ENCODE measurements at regions not wholly inside any gene's neighbourhood (a gene's known extent, or its start where the extent isn't known, plus 50 kb on each side); places are given as distances from the start of the nearest gene placed in this dataset.

- H3K9me2 ChIP-seq = no peaks in the 10 kb centered on the region
Measured at GRCh38 chr10:128530946-128531345, 404.7 kb upstream of the MKI67 start.

DNA sequence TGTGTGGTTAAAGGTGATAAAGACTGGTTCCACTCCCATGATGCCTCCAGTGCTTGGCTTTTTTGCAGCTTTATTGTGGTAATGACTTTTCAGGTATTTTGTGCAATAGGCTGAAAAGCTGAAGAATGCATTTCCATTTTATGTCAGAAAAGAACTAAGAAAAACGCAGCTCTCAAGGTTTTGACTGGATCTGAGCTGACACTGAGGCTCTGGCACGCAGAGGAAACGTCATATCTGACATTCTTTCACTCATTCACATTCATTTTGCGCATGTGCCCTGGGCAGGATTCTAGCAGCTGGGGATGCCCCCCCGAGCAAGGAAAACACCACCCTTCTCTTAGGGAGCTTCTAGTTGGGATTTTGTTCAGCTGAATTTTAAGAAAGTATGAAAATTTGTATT is 408.5 kb upstream of the MKI67 start:
- H3K9me2 ChIP-seq = no peaks in the 10 kb centered on the region
- H3K4me3 ChIP-seq (ENCODE audit: low read depth in 2 of 2, low read length in 1 of 2) = no peak overlapping the region
- no peak for DNase-seq
- H3F3A ChIP-seq (replicated peaks; ENCODE audit: insufficient read depth) = no peaks in the 10 kb centered on the region
- POLR2A ChIA-PET = no interaction called here
- H3K27ac ChIP-seq (ENCODE audit: low read depth in 2 of 2, low read length in 1 of 2) = no peak overlapping the region
- no peaks in the 10 kb centered on the region for H3K27me3 ChIP-seq (ENCODE audit: insufficient read depth)
- no peaks in the 10 kb centered on the region for H4K20me1 ChIP-seq (ENCODE audit: insufficient read depth)
- TF ChIP-seq EP300 (IDR thresholded peaks at IDR 0.05; ENCODE audit: borderline replicate concordance in 1 of 2, low read depth in 1 of 2, low read length in 1 of 2) (no peak), FOXJ3 (CRISPR knock-in tag; IDR thresholded peaks at IDR 0.05) (no peak), NRF1 (IDR thresholded peaks at IDR 0.05; ENCODE audit: low read depth, low read length) (no peak), TCF12 (IDR thresholded peaks at IDR 0.05) (no peak), NFIC (IDR thresholded peaks at IDR 0.05; ENCODE audit: borderline replicate concordance) (no peak), GATA2 (CRISPR knock-in tag; IDR thresholded peaks at IDR 0.05) (no peak), MAX (IDR thresholded peaks at IDR 0.05; ENCODE audit: low read depth) (no peak), SIN3A (IDR thresholded peaks at IDR 0.05; ENCODE audit: borderline replicate concordance, low read depth, low read length) (no peak), TEAD4 (IDR thresholded peaks at IDR 0.05; ENCODE audit: borderline replicate concordance, insufficient read depth) (no peak), SMC3 (IDR thresholded peaks at IDR 0.05; ENCODE audit: low read depth, low read length) (no peak)
- TF ChIP-seq, protein P1, sequence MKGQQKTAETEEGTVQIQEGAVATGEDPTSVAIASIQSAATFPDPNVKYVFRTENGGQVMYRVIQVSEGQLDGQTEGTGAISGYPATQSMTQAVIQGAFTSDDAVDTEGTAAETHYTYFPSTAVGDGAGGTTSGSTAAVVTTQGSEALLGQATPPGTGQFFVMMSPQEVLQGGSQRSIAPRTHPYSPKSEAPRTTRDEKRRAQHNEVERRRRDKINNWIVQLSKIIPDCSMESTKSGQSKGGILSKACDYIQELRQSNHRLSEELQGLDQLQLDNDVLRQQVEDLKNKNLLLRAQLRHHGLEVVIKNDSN (IDR thresholded peaks at IDR 0.05; ENCODE audit: borderline replicate concordance, low read depth) = no peak
- CTCF ChIA-PET = interaction anchor here (0.8 to 4.3 kb wide), 5 partner anchors 9 to 271 kb away, joined by 3 to 27 read pairs (median 4); no protein-coding TSS in a partner anchor
- 26% methylated on average over 5 of the region's 5 CpGs for WGBS (ENCODE audit: low lambda C conversion rate)
- H3K36me3 ChIP-seq (replicated peaks in 1 of 2; ENCODE audit: control insufficient read depth in 1 of 2, insufficient read depth in 2 of 2, low read length in 1 of 2) = no peaks in the 10 kb centered on the region
- H3K9ac ChIP-seq = no peak overlapping the region
- H3K79me2 ChIP-seq (ENCODE audit: insufficient read depth) = no peaks in the 10 kb centered on the region
- H3K4me1 ChIP-seq (ENCODE audit: control insufficient read depth in 1 of 2, insufficient read depth in 2 of 2, low read depth in 1 of 2, low read length in 1 of 2) = peaks cover 0 to 2% of the 10 kb centered on the region in 2 experiments; a peak in 2 of 4 replicates
- H2AFZ ChIP-seq (ENCODE audit: low read depth) = no peak overlapping the region
- H3K9me3 ChIP-seq = no peaks in the 10 kb centered on the region
- H3K4me2 ChIP-seq = no peak overlapping the region

More at GRCh38 chr10:128530946-128531345, 404.7 kb upstream of the MKI67 start:
- Histone ChIP-seq H3K79me2 (ENCODE audit: insufficient read depth) (no peaks in the 10 kb centered on the region), H3K9me3 (no peaks in the 10 kb centered on the region), H3K27ac (ENCODE audit: low read depth in 2 of 2, low read length in 1 of 2) (no peak overlapping the region), H3K36me3 (replicated peaks in 1 of 2; ENCODE audit: control insufficient read depth in 1 of 2, insufficient read depth in 2 of 2, low read length in 1 of 2) (no peaks in the 10 kb centered on the region), H3K4me1 (ENCODE audit: control insufficient read depth in 1 of 2, insufficient read depth in 2 of 2, low read depth in 1 of 2, low read length in 1 of 2) (peaks cover 0 to 15% of the 10 kb centered on the region in 2 experiments; a peak in 2 of 4 replicates), H3K4me3 (ENCODE audit: low read depth in 2 of 2, low read length in 1 of 2) (no peak overlapping the region), H3F3A (replicated peaks; ENCODE audit: insufficient read depth) (no peaks in the 10 kb centered on the region), H2AFZ (ENCODE audit: low read depth) (no peak overlapping the region), H3K4me2 (no peak overlapping the region), H3K27me3 (ENCODE audit: insufficient read depth) (no peaks in the 10 kb centered on the region), H3K9ac (no peak overlapping the region), H4K20me1 (ENCODE audit: insufficient read depth) (no peaks in the 10 kb centered on the region)
- WGBS (ENCODE audit: low lambda C conversion rate) = 12% methylated on average over 2 of the region's 2 CpGs
- ChIA-PET POLR2A (no interaction called here), CTCF (interaction anchor here (0.6 to 8.5 kb wide), 7 partner anchors 8 to 1883 kb away, joined by 3 to 82 read pairs (median 4); no protein-coding TSS in a partner anchor)
- TF ChIP-seq RFX5 (IDR thresholded peaks at IDR 0.05; ENCODE audit: low read length) (no peak), FOXM1 (IDR thresholded peaks at IDR 0.05; ENCODE audit: low read depth) (no peak), JUND (IDR thresholded peaks at IDR 0.05) (no peak), MXI1 (IDR thresholded peaks at IDR 0.05; ENCODE audit: low read depth, low read length) (no peak)
- TF ChIP-seq, protein P2, sequence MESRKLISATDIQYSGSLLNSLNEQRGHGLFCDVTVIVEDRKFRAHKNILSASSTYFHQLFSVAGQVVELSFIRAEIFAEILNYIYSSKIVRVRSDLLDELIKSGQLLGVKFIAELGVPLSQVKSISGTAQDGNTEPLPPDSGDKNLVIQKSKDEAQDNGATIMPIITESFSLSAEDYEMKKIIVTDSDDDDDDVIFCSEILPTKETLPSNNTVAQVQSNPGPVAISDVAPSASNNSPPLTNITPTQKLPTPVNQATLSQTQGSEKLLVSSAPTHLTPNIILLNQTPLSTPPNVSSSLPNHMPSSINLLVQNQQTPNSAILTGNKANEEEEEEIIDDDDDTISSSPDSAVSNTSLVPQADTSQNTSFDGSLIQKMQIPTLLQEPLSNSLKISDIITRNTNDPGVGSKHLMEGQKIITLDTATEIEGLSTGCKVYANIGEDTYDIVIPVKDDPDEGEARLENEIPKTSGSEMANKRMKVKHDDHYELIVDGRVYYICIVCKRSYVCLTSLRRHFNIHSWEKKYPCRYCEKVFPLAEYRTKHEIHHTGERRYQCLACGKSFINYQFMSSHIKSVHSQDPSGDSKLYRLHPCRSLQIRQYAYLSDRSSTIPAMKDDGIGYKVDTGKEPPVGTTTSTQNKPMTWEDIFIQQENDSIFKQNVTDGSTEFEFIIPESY (IDR thresholded peaks at IDR 0.05; ENCODE audit: borderline replicate concordance, low read depth) = no peak
- DNase-seq = no peak
